GM12873 (cell line): ENCODE measurements at regions not wholly inside any gene's neighbourhood (a gene's known extent, or its start where the extent isn't known, plus 50 kb on each side); places are given as distances from the start of the nearest gene placed in this dataset.

Experiments used
- TF ChIP-seq, protein P1 (sequence below): IDR thresholded peaks from 2 replicates; pipeline ENCODE4 v1.5.1; 2012; ENCODE audit warnings: low read depth, mild to moderate bottlenecking, moderate library complexity, low read length, control low read depth; ENCODE audit not compliant: insufficient read depth; ENCODE audit errors: missing control alignments

- TF ChIP-seq, protein P1, sequence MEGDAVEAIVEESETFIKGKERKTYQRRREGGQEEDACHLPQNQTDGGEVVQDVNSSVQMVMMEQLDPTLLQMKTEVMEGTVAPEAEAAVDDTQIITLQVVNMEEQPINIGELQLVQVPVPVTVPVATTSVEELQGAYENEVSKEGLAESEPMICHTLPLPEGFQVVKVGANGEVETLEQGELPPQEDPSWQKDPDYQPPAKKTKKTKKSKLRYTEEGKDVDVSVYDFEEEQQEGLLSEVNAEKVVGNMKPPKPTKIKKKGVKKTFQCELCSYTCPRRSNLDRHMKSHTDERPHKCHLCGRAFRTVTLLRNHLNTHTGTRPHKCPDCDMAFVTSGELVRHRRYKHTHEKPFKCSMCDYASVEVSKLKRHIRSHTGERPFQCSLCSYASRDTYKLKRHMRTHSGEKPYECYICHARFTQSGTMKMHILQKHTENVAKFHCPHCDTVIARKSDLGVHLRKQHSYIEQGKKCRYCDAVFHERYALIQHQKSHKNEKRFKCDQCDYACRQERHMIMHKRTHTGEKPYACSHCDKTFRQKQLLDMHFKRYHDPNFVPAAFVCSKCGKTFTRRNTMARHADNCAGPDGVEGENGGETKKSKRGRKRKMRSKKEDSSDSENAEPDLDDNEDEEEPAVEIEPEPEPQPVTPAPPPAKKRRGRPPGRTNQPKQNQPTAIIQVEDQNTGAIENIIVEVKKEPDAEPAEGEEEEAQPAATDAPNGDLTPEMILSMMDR = no peak
These were observed 414.4 kb downstream of the BRINP1 start for GRCh38 chr9:118954857-118955256.

DNA sequence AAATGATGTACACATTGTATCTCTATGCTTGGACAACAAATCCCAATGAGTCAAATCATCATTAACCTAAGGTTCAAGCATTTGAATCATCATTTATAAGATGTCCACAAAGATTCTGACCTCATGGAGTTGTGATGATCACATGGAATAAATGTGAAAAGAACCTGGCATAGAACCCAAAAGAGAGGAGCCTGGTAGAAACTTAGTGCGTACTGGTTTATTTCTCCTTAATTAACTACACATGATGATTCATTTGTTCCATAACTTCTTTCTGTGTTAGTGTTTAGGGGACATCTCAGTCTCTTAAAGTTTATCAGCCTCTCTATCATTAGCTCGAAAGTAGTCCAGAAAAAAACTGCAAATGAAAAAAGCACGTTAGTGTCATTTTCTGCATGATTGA, 411.6 kb downstream of the BRINP1 start:
- TF ChIP-seq, protein P1 = no peak

DNA sequence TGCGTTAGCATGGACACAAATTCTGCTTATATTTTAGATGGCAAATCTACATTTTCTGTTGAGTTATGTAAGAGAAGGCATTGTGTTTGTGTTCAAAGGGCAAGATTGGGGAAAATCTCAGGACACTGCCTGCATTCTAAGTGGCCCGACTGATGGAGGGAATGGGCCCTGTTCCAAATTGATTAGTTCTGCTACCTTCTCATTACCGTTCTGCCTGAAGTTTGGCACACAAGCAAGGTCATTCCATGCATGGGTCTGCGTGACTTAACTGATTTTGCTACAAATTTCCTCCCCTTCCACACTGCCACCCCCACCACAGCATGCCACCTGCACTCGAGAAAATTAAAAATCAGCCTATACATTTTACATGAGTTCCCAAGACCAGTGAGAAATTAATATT, 409.9 kb downstream of the BRINP1 start:
- TF ChIP-seq, protein P1 = no peak

DNA sequence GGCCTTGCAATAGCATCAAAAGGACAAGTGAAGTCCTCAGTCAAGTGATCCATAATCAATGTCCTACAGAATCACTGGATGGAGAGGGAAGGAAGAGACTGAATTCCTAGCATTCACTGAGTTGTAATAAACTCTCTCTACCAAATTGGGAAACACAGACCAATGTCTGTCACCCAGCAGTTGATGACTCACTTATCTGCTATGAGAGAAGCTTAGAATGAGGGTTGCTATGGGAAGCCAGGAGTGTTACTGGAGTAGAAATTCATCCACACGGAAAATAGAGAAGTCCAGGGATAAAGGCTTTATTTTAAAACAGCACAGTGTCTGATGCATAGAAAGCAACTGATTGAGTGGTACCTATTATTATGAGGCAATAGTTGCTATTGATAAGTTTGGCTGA, 407.4 kb downstream of the BRINP1 start:
- TF ChIP-seq, protein P1 = no peak

DNA sequence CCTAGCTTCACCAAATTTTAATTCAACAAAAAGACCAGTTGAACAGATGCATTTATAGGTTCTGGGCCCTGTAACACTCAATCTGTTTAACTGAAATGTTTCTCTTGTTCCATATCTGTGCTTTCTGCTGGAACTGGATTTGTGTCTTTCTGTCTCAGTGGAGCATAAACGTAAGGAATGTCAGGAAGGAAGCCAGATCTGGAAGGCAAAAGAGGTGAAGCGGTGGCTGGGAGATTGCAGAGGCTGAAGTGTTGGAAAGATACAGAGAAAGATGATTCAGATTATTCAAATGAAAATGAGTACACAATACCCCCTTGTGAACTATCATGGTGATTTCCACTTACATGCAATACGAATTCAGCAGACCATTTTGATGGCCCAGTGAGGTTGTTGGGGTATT, 406.8 kb downstream of the BRINP1 start:
- TF ChIP-seq, protein P1 = no peak

GRCh38 chr9:118963674-118964073, 405.6 kb downstream of the BRINP1 start:
- TF ChIP-seq, protein P1 = no peak

DNA sequence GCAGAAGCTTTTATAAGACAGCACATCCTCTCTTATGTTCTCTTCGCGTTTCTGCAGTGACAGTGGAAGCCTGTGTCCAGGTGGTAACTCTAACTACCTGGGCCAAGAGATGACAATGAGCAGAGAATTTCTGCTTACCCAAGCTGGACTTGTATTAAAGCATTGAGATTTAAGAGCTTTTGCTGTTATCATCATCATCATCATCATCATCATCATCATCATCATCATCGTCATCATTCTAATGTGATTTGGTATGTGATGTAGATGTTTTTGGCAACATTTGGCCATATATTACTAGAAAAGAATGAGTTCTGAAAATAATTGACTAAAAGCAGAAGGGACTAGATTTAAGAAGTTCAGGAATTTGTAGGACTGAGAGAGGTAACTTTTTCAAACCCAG, 401.3 kb downstream of the BRINP1 start:
- TF ChIP-seq, protein P1 = no peak
